ENCODE measurements at regions not wholly inside any gene's neighbourhood (a gene's known extent, or its start where the extent isn't known, plus 50 kb on each side); places are given as distances from the start of the nearest gene placed in this dataset.

- ChIA-PET POLR2A (no interaction called here), CTCF (no interaction called here)
- DNase-seq (ENCODE audit: low read depth, low spot score): peak; percentile 90
- Histone ChIP-seq H3K4me3 (replicated peaks in 1 of 3; ENCODE audit: insufficient read depth in 1 of 3, low read depth in 1 of 3, low read length in 3 of 3) (no peak overlapping the region), H3K79me2 (ENCODE audit: control insufficient read depth, insufficient read depth, low read length) (no peaks in the 10 kb centered on the region), H3K36me3 (ENCODE audit: control insufficient read depth in 2 of 2, extremely low read depth in 1 of 2, insufficient read depth in 2 of 2, low read length in 2 of 2) (no peaks in the 10 kb centered on the region), H3K27ac (ENCODE audit: insufficient read depth, low read depth, low read length) (peak overlapping the region; percentile 61), H3K4me2 (ENCODE audit: insufficient read depth, low read length) (no peak overlapping the region), H3K9ac (replicated peaks; ENCODE audit: extremely low read depth, insufficient read depth, low read length) (no peak overlapping the region), H3K9me1 (replicated peaks; ENCODE audit: control insufficient read depth, extremely low read depth, insufficient read depth, low read length) (no peaks in the 10 kb centered on the region), H3K27me3 (ENCODE audit: control insufficient read depth in 2 of 2, insufficient read depth in 2 of 2, low read length in 2 of 2) (no peaks in the 10 kb centered on the region), H4K20me1 (replicated peaks; ENCODE audit: control insufficient read depth, extremely low read depth, insufficient read depth, low read length) (no peaks in the 10 kb centered on the region), H2AFZ (ENCODE audit: low read depth, low read length) (no peak overlapping the region), H3K9me3 (replicated peaks; ENCODE audit: control insufficient read depth, insufficient read depth, low read length) (no peaks in the 10 kb centered on the region), H3K4me1 (ENCODE audit: control insufficient read depth, extremely low read depth, insufficient read depth, low read length) (peaks cover 8% of the 10 kb centered on the region)
- no peak for TF ChIP-seq FOS (IDR thresholded peaks at IDR 0.05; ENCODE audit: borderline replicate concordance, insufficient read depth, low read length)
- TF ChIP-seq JUN (IDR thresholded peaks at IDR 0.05; ENCODE audit: borderline replicate concordance, insufficient read depth, insufficient read length, low read depth): peak; percentile 63
- TF ChIP-seq EZH2 (IDR thresholded peaks at IDR 0.05; ENCODE audit: borderline replicate concordance, low read depth, low read length, severe bottlenecking): no peak
- TF ChIP-seq GATA2 (IDR thresholded peaks at IDR 0.05; ENCODE audit: insufficient read depth, insufficient read length, low read depth, low read length): peak; percentile 62
- TF ChIP-seq POLR2A (IDR thresholded peaks at IDR 0.05; ENCODE audit: low read depth, low read length): no peak
- intact Hi-C loops (cut with micrococcal nuclease) (loop anchor here (1.0 kb wide), 2 partner anchors 187 to 297 kb away; no protein-coding TSS in a partner anchor), dilution Hi-C loops (cut with MboI; ENCODE audit: extremely low pct_ligation_motif_present, low sequenced_read_pairs) (no loop called here)
- no TSS peak for BruUV-seq (replicated peaks)
- peak; percentile 76 for FAIRE-seq
Observed at GRCh38 chr6:9834233-9834632, 580.6 kb downstream of the TFAP2A start.

GRCh38 chr6:9831783-9832182 is 583.1 kb downstream of the TFAP2A start:
- no TSS peak for BruUV-seq (replicated peaks)
- Histone ChIP-seq H3K36me3 (ENCODE audit: control insufficient read depth in 2 of 2, extremely low read depth in 1 of 2, insufficient read depth in 2 of 2, low read length in 2 of 2) (no peaks in the 10 kb centered on the region), H3K4me2 (ENCODE audit: insufficient read depth, low read length) (no peak overlapping the region), H3K4me1 (ENCODE audit: control insufficient read depth, extremely low read depth, insufficient read depth, low read length) (peaks cover 8% of the 10 kb centered on the region), H2AFZ (ENCODE audit: low read depth, low read length) (no peak overlapping the region), H3K4me3 (replicated peaks in 1 of 3; ENCODE audit: insufficient read depth in 1 of 3, low read depth in 1 of 3, low read length in 3 of 3) (no peak overlapping the region), H3K27ac (ENCODE audit: insufficient read depth, low read depth, low read length) (no peak overlapping the region), H3K9ac (replicated peaks; ENCODE audit: extremely low read depth, insufficient read depth, low read length) (no peak overlapping the region), H3K9me3 (replicated peaks; ENCODE audit: control insufficient read depth, insufficient read depth, low read length) (no peaks in the 10 kb centered on the region), H3K9me1 (replicated peaks; ENCODE audit: control insufficient read depth, extremely low read depth, insufficient read depth, low read length) (no peaks in the 10 kb centered on the region), H4K20me1 (replicated peaks; ENCODE audit: control insufficient read depth, extremely low read depth, insufficient read depth, low read length) (no peaks in the 10 kb centered on the region), H3K79me2 (ENCODE audit: control insufficient read depth, insufficient read depth, low read length) (no peaks in the 10 kb centered on the region), H3K27me3 (ENCODE audit: control insufficient read depth in 2 of 2, insufficient read depth in 2 of 2, low read length in 2 of 2) (no peaks in the 10 kb centered on the region)
- TF ChIP-seq MYC (IDR thresholded peaks at IDR 0.05; ENCODE audit: low read depth, low read length): no peak
- TF ChIP-seq POLR2A (IDR thresholded peaks at IDR 0.05; ENCODE audit: low read depth, low read length): no peak
- TF ChIP-seq POLR2AphosphoS5 (IDR thresholded peaks at IDR 0.05; ENCODE audit: insufficient read depth, low read depth, low read length): no peak
- TF ChIP-seq FOS (IDR thresholded peaks at IDR 0.05; ENCODE audit: borderline replicate concordance, insufficient read depth, low read length): no peak
- no peak for TF ChIP-seq MAX (IDR thresholded peaks at IDR 0.05; ENCODE audit: insufficient read depth, insufficient read length)
- no peak for TF ChIP-seq GATA2 (IDR thresholded peaks at IDR 0.05; ENCODE audit: insufficient read depth, insufficient read length, low read depth, low read length)
- dilution Hi-C loops (cut with MboI; ENCODE audit: extremely low pct_ligation_motif_present, low sequenced_read_pairs) (no loop called here), intact Hi-C loops (cut with micrococcal nuclease) (no loop called here)
- POLR2A ChIA-PET: no interaction called here
- no peak for FAIRE-seq
- CTCF ChIA-PET: no interaction called here
- no peak for DNase-seq (ENCODE audit: low read depth, low spot score)
